ENCODE measurements at regions not wholly inside any gene's neighbourhood (a gene's known extent, or its start where the extent isn't known, plus 50 kb on each side); places are given as distances from the start of the nearest gene placed in this dataset.

DNA sequence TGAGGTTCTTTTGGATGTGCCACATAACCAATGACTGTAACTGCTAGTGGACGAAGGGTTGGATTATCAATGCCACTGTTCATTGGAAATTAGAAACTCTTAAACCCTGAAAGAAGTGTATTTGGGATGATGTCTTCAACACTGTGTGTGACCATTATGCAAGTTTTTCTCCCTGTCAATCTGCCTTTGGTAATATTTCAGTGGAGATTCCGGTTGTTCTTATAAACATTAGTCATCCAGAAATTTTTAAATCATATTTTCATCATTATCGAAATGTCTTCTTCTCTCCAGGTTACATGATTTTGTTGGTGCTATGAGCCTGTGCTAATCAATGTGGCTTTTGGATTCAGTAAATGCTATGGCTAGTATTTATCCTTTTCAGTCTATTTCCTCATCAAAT lies 61.7 kb upstream of the KLF6 start:
- no peak overlapping the region for H3K4me3 ChIP-seq (ENCODE audit: low read depth, low read length)
- H3K9me3 ChIP-seq = no peaks in the 10 kb centered on the region
- H3K4me1 ChIP-seq = no peaks in the 10 kb centered on the region
- H3K27me3 ChIP-seq = no peaks in the 10 kb centered on the region
- TF ChIP-seq, protein P1, sequence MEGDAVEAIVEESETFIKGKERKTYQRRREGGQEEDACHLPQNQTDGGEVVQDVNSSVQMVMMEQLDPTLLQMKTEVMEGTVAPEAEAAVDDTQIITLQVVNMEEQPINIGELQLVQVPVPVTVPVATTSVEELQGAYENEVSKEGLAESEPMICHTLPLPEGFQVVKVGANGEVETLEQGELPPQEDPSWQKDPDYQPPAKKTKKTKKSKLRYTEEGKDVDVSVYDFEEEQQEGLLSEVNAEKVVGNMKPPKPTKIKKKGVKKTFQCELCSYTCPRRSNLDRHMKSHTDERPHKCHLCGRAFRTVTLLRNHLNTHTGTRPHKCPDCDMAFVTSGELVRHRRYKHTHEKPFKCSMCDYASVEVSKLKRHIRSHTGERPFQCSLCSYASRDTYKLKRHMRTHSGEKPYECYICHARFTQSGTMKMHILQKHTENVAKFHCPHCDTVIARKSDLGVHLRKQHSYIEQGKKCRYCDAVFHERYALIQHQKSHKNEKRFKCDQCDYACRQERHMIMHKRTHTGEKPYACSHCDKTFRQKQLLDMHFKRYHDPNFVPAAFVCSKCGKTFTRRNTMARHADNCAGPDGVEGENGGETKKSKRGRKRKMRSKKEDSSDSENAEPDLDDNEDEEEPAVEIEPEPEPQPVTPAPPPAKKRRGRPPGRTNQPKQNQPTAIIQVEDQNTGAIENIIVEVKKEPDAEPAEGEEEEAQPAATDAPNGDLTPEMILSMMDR (IDR thresholded peaks at IDR 0.05; ENCODE audit: low read depth, low read length) = no peak
- DNase-seq = no peak
- no peaks in the 10 kb centered on the region for H3K36me3 ChIP-seq

DNA sequence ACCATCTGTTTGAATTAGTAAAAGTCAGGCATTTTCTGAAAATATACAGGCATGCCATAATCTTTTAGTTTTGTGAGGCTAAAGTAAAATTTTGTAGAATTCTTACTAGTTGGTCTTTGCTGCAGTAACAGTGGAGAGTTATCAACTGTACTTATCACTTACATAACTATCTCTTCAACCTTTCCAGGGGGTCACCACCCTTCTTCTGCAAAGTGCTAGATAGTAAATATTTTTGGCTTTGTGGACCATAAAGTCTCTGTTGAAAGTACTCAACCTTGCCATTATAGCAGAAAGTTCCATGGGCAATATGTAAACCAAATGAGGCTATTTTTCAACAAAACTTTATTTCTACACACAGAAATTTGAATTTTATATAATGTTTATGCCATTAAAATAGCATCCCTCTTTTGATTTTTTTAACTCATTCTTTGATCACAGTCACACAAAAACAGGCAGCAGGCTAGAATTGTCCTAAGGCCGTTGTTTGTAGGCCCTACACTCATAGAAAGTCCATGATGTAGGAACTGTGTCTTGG lies 59.5 kb upstream of the KLF6 start:
- no peaks in the 10 kb centered on the region for H3K9me3 ChIP-seq
- no peaks in the 10 kb centered on the region for H3K4me1 ChIP-seq
- TF ChIP-seq, protein P1 (IDR thresholded peaks at IDR 0.05; ENCODE audit: low read depth, low read length) = no peak
- H3K4me3 ChIP-seq (ENCODE audit: low read depth, low read length) = no peak overlapping the region
- no peaks in the 10 kb centered on the region for H3K36me3 ChIP-seq
- H3K27me3 ChIP-seq = no peaks in the 10 kb centered on the region
- no peak for DNase-seq

DNA sequence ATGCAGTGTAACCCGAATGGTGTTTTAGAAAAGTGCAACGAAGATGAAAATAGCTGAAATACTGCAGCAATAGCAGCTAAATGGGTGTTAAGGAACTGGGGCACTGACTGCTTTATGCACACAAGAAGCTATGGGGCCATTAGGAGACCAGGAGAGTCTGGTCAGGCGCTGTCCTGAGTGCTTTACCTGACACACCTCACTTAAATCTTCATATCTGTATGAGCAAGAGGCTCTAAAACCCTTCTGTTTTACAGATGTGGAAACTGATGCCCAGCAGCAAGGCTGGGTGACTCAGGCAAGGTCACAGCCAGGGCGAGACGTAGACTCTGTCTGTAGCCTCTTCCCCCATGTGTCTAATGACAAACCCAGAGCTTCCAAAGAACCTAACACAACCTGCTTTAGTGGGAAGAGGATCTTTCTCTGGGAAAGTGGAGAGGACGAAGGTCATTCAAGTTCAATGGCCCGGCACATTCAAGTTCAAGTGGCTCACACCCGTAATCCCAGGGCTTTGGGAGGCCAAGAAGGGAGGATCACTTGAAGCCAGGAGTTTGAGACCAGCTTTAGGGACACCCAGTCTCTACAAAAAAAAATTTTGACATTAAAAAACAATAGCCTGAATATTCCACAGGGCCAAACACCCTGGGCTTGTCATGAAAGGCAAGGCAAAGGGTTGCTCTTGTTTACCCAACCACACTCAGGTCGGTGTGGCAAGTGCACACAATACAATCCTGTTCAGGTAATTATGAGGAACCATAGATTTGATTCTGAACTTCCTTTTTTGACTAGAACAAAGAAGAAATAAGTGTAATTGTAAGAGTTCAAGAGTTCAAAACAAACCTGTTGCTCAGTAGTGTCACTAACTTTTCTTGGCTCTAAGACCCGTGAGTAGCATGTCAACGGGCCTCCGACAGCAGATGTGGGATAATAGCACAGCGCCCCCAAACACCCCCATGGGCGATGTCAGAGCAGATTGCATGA lies 53.7 kb upstream of the KLF6 start:
- DNase-seq = no peak
- Histone ChIP-seq H3K9me3 (no peaks in the 10 kb centered on the region), H3K4me1 (peaks cover 22% of the 10 kb centered on the region), H3K4me3 (ENCODE audit: low read depth, low read length) (no peak overlapping the region), H3K36me3 (no peaks in the 10 kb centered on the region), H3K27me3 (no peaks in the 10 kb centered on the region)
- TF ChIP-seq, protein P1 (IDR thresholded peaks at IDR 0.05; ENCODE audit: low read depth, low read length) = no peak

DNA sequence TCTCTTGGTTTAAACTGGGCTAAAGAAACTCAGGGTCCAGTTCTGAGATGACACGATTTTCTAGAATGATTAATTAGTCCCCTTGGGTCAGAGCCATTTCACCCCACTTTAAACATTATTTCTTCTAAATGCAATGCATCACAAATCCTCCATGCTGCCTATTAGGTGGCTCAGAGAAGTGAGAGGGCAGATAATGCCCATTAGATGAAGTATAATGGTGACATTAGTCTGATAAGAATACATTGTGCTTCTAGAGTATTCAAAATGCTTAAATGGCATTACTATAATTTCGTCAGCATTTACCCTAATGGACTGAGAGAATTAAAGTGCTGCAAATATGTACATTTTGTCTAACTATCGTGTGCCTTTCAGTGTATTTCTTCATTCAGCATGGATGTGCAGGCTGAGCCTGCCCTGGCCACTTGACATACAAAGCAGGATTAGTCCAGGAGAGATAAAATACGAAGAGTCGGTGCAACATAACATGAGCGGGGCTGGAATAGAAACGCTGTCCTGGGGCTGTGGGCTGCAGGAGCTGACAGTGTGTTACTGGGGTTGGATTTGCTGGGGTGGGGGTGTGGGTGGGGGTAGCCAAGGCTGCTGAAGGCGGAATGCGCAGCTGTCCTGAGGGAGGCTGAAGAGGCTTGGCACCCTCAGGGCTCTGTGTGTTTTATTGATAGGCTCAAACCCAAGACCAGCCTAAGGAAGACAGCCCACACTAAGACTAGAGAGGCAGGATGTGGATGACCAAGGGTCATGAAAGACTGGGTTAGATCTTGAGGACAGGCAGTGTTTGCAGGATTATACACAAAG lies 52.8 kb upstream of the KLF6 start:
- no peaks in the 10 kb centered on the region for H3K36me3 ChIP-seq
- DNase-seq = peak; percentile 36
- peak overlapping the region; percentile 35 for H3K4me3 ChIP-seq (ENCODE audit: low read depth, low read length)
- TF ChIP-seq, protein P1 (IDR thresholded peaks at IDR 0.05; ENCODE audit: low read depth, low read length) = no peak
- no peaks in the 10 kb centered on the region for H3K27me3 ChIP-seq
- no peaks in the 10 kb centered on the region for H3K9me3 ChIP-seq
- H3K4me1 ChIP-seq = peaks cover 22% of the 10 kb centered on the region

DNA sequence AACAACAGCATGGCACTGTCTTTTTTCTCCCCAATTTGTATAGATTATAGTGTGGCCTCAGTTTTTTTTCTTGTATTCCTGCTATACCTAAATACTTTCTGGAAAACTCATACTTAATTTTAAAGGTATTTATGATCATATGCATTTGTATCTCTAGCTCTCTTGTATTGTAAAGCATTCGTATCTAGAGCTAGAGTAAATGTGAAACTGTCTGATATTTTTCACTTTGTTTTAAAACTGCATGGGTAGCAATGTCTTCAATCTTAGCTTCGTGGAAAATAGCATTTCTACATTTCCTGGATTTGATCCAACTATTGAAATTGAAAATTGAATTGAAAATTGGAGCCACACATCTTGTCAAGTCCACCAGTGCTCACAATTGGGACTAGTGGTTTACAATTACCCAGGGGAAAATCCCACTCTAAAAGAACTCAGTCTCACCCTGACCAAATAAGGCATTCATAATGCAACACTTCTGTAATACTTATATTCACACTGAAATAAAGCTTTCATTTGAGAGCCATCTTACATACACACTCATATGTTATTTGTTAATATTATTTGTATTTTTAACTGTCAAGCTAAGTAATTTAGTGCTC lies 51.3 kb upstream of the KLF6 start:
- Histone ChIP-seq H3K36me3 (no peaks in the 10 kb centered on the region), H3K4me1 (peaks cover 22% of the 10 kb centered on the region), H3K27me3 (no peaks in the 10 kb centered on the region), H3K9me3 (no peaks in the 10 kb centered on the region), H3K4me3 (ENCODE audit: low read depth, low read length) (no peak overlapping the region; the same call in 1 of the 2 replicates)
- TF ChIP-seq, protein P1 (IDR thresholded peaks at IDR 0.05; ENCODE audit: low read depth, low read length) = no peak
- no peak for DNase-seq
